Ishikawa (cell line): ENCODE measurements at regions not wholly inside any gene's neighbourhood (a gene's known extent, or its start where the extent isn't known, plus 50 kb on each side); places are given as distances from the start of the nearest gene placed in this dataset.

Experiments
- CEBPB ChIP-seq: IDR thresholded peaks from 2 replicates; pipeline ENCODE4 v1.6.1; 2012
- CREB1 ChIP-seq: IDR thresholded peaks from 2 replicates; pipeline ENCODE4 v1.6.1; 2012; ENCODE audit warnings: low read depth
- EGR1 ChIP-seq: IDR thresholded peaks from 2 replicates; pipeline ENCODE4 v1.6.1; 2012
- EP300 ChIP-seq: IDR thresholded peaks from 2 replicates; pipeline ENCODE4 v1.6.1; 2012; ENCODE audit warnings: borderline replicate concordance
- FOXM1 ChIP-seq: IDR thresholded peaks from 2 replicates; pipeline ENCODE4 v1.6.1; 2012; ENCODE audit warnings: low read depth, borderline replicate concordance
- NFIC ChIP-seq: IDR thresholded peaks from 2 replicates; pipeline ENCODE4 v1.6.1; 2012
- RAD21 ChIP-seq: IDR thresholded peaks from 2 replicates; pipeline ENCODE4 v1.6.1; 2012; ENCODE audit warnings: low read depth
- TAF1 ChIP-seq: IDR thresholded peaks from 2 replicates; pipeline ENCODE4 v1.6.1; 2012; ENCODE audit warnings: low read depth, mild to moderate bottlenecking
- TCF12 ChIP-seq: IDR thresholded peaks from 2 replicates; pipeline ENCODE4 v1.6.1; 2012; ENCODE audit warnings: low read depth
- TEAD4 ChIP-seq: IDR thresholded peaks from 2 replicates; pipeline ENCODE4 v1.6.1; 2012
- YY1 ChIP-seq: IDR thresholded peaks from 2 replicates; pipeline ENCODE4 v1.6.1; 2012; ENCODE audit warnings: low read depth
- ZBTB7A ChIP-seq: IDR thresholded peaks from 2 replicates; pipeline ENCODE4 v1.6.1; 2012; ENCODE audit warnings: low read depth
- TF ChIP-seq, protein P1 (sequence below): IDR thresholded peaks from 2 replicates; pipeline ENCODE4 v1.6.1; 2012; ENCODE audit warnings: low read depth, mild to moderate bottlenecking
- TF ChIP-seq, protein P2 (sequence below): IDR thresholded peaks from 2 replicates; pipeline ENCODE4 v1.6.1; 2012
- TF ChIP-seq, protein P3 (sequence below): IDR thresholded peaks from 2 replicates; pipeline ENCODE4 v1.6.1; 2012

DNA sequence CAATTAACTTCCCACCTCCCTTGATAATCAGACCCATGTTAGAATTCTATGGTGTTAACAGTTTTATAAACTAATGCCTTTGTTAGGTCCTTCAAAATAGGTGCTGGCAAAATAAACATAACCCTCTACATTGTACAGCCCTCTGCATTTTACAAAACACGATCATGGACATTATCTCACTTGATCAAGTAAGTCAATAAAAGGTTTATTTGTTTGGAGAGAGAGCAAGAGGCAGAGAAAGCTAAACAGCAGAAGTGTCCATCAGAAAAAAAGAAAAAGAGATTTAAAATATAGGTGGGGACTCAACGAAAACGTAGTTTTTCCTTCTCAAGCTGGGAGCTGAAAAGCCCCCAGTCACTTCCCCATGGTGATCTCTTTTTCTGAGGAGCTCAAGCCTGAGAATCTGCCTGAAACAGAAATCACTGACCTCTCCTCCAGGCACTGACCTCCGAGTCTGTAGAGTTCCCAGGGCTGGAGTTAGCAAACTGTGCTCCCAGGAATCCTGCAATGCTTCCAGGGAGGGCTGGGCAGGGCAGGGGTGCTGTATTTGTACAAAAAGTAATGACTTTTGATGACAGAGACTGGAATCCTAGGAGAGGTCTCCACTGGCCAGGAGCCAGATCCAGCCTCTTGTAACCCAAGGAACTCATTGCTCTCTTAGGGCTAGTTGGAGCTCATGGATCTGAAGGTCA lies 137.8 kb upstream of the KLHL29 start:
- TF ChIP-seq FOXM1: no peak
- no peak for TF ChIP-seq EGR1
- no peak for TF ChIP-seq TEAD4
- TF ChIP-seq CEBPB: no peak
- TF ChIP-seq, protein P1, sequence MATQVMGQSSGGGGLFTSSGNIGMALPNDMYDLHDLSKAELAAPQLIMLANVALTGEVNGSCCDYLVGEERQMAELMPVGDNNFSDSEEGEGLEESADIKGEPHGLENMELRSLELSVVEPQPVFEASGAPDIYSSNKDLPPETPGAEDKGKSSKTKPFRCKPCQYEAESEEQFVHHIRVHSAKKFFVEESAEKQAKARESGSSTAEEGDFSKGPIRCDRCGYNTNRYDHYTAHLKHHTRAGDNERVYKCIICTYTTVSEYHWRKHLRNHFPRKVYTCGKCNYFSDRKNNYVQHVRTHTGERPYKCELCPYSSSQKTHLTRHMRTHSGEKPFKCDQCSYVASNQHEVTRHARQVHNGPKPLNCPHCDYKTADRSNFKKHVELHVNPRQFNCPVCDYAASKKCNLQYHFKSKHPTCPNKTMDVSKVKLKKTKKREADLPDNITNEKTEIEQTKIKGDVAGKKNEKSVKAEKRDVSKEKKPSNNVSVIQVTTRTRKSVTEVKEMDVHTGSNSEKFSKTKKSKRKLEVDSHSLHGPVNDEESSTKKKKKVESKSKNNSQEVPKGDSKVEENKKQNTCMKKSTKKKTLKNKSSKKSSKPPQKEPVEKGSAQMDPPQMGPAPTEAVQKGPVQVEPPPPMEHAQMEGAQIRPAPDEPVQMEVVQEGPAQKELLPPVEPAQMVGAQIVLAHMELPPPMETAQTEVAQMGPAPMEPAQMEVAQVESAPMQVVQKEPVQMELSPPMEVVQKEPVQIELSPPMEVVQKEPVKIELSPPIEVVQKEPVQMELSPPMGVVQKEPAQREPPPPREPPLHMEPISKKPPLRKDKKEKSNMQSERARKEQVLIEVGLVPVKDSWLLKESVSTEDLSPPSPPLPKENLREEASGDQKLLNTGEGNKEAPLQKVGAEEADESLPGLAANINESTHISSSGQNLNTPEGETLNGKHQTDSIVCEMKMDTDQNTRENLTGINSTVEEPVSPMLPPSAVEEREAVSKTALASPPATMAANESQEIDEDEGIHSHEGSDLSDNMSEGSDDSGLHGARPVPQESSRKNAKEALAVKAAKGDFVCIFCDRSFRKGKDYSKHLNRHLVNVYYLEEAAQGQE: no peak
- TF ChIP-seq TCF12: no peak
- TF ChIP-seq CREB1: no peak
- no peak for TF ChIP-seq YY1
- TF ChIP-seq TAF1: no peak
- TF ChIP-seq NFIC: no peak
- TF ChIP-seq EP300: no peak
- TF ChIP-seq, protein P2, sequence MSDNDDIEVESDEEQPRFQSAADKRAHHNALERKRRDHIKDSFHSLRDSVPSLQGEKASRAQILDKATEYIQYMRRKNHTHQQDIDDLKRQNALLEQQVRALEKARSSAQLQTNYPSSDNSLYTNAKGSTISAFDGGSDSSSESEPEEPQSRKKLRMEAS: no peak
- no peak for TF ChIP-seq ZBTB7A
- TF ChIP-seq RAD21: no peak
- TF ChIP-seq, protein P3, sequence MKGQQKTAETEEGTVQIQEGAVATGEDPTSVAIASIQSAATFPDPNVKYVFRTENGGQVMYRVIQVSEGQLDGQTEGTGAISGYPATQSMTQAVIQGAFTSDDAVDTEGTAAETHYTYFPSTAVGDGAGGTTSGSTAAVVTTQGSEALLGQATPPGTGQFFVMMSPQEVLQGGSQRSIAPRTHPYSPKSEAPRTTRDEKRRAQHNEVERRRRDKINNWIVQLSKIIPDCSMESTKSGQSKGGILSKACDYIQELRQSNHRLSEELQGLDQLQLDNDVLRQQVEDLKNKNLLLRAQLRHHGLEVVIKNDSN: no peak

DNA sequence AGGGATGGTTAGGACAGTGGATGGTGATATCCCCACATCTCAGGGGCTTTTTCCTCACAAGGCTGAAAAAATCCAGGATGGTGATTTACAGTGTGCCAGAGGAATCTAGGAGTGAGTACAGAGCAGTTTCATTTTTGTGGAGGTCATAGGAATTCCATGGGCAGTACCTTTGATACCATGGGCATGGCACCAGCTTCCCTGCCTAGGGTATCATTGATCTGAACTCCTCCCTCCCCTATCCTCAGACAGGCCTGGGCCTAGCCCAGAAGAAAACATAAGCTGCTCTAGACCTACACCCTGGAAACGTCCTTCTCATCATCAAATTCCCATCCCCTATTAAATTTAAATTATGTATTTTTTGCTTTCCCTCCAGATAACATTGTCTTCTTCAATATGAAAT lies 136.3 kb upstream of the KLHL29 start:
- no peak for TF ChIP-seq NFIC
- no peak for TF ChIP-seq FOXM1
- no peak for TF ChIP-seq RAD21
- no peak for TF ChIP-seq TCF12
- no peak for TF ChIP-seq EGR1
- TF ChIP-seq TEAD4: no peak
- TF ChIP-seq, protein P2: no peak
- TF ChIP-seq, protein P1: no peak
- TF ChIP-seq YY1: no peak
- no peak for TF ChIP-seq CREB1

DNA sequence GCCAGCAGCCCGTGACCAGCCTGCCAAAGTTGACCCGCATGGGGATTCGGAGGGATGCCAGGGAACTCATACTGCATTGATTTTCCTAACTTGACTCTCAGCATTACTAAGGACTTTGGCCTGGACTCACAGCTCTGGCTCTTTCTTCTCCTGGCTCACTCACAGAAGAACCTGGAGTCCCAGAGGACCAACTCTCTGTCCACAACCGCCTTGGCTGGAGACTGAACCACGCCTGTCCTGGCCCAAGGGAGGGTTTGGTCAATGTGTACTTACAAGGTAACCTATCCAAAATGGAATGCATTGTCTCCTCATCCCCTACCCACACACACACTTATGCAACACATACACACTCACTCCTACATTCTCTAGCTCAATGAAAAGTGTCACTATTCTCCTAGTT lies 135.6 kb upstream of the KLHL29 start:
- TF ChIP-seq CREB1 (no peak), YY1 (no peak), EP300 (no peak), NFIC (no peak), FOXM1 (no peak), ZBTB7A (no peak), EGR1 (no peak)

- TF ChIP-seq RAD21: no peak
- no peak for TF ChIP-seq NFIC
- TF ChIP-seq, protein P3: no peak
- no peak for TF ChIP-seq YY1
- TF ChIP-seq ZBTB7A: no peak
- TF ChIP-seq, protein P2: no peak
- TF ChIP-seq FOXM1: no peak
- no peak for TF ChIP-seq TCF12
- no peak for TF ChIP-seq TEAD4
- no peak for TF ChIP-seq CREB1
- TF ChIP-seq, protein P1: no peak
These were observed 134.6 kb upstream of the KLHL29 start for GRCh38 chr2:23250371-23250770.
